IPS DF 4.7 (cell line): ENCODE measurements at regions not wholly inside any gene's neighbourhood (a gene's known extent, or its start where the extent isn't known, plus 50 kb on each side); places are given as distances from the start of the nearest gene placed in this dataset.

Experiments used
- DNase-seq: peaks from one replicate; pipeline ENCODE4 v3.0.0-alpha.2; 2013; ENCODE audit warnings: low spot score; ENCODE audit errors: extremely low read depth

GRCh38 chr20:6616421-6616820 is 151.1 kb upstream of the BMP2 start:
- DNase-seq: no peak

GRCh38 chr20:6614836-6615235 is 152.7 kb upstream of the BMP2 start:
- DNase-seq: no peak

- no peak for DNase-seq
Measured at GRCh38 chr20:6613280-6613861, 154.1 kb upstream of the BMP2 start.

- DNase-seq: no peak
Measured at GRCh38 chr20:6612606-6612923, 154.9 kb upstream of the BMP2 start.

- no peak for DNase-seq
Measured at GRCh38 chr20:6611911-6612605, 155.4 kb upstream of the BMP2 start.

GRCh38 chr20:6606651-6607050 is 160.8 kb upstream of the BMP2 start:
- DNase-seq: no peak

GRCh38 chr20:6605055-6605935 is 162.2 kb upstream of the BMP2 start:
- DNase-seq: no peak

- DNase-seq: no peak
Measured at GRCh38 chr20:6604179-6604578, 163.3 kb upstream of the BMP2 start.

GRCh38 chr20:6599876-6600735 is 167.4 kb upstream of the BMP2 start:
- DNase-seq: no peak

GRCh38 chr20:6595704-6596103 is 171.8 kb upstream of the BMP2 start:
- DNase-seq: no peak

- DNase-seq: no peak
Measured at GRCh38 chr20:6590891-6591637, 176.4 kb upstream of the BMP2 start.

- no peak for DNase-seq
Measured at GRCh38 chr20:6588296-6588695, 179.2 kb upstream of the BMP2 start.

GRCh38 chr20:6583134-6583738 is 184.2 kb upstream of the BMP2 start:
- DNase-seq: peak; percentile 66

- no peak for DNase-seq
Measured at GRCh38 chr20:6582449-6582848, 185.0 kb upstream of the BMP2 start.

- no peak for DNase-seq
Measured at GRCh38 chr20:6580486-6580885, 187.0 kb upstream of the BMP2 start.

- DNase-seq: no peak
Measured at GRCh38 chr20:6579824-6580223, 187.7 kb upstream of the BMP2 start.

GRCh38 chr20:6579417-6579816 is 188.1 kb upstream of the BMP2 start:
- DNase-seq: no peak

GRCh38 chr20:6577451-6577850 is 190.0 kb upstream of the BMP2 start:
- DNase-seq: no peak

GRCh38 chr20:6576726-6577125 is 190.8 kb upstream of the BMP2 start:
- no peak for DNase-seq

- DNase-seq: no peak
Measured at GRCh38 chr20:6575912-6576401, 191.5 kb upstream of the BMP2 start.
